ENCODE measurements at regions not wholly inside any gene's neighbourhood (a gene's known extent, or its start where the extent isn't known, plus 50 kb on each side); places are given as distances from the start of the nearest gene placed in this dataset.

DNA sequence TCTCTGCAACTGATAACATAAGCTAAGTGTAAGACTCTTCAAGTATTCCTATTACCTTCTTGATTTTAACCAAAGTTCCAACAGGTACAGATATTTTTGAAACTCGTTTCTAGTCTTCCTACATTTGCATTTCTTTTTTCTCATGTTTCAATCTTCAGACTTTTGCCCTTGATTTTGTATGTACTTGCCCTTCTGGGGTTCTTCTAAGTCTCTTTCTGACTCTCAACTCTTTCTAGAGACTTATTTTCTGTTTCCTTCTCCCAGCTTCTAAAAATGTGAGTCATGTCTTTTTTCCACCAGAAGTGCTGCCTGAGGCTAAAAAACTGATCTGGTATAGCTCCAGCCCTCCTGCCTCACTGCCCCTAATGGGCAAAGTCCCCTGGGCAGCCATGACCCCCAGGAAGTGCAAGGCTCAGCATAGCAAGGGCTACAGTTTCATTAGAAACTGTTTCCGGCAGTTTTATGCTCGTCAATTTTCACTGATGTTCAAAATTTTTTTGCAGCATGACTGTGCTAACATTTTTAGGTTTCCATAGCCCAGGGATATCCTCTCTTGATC, 265.9 kb downstream of the SEC16B start:
- TF ChIP-seq, protein P1, sequence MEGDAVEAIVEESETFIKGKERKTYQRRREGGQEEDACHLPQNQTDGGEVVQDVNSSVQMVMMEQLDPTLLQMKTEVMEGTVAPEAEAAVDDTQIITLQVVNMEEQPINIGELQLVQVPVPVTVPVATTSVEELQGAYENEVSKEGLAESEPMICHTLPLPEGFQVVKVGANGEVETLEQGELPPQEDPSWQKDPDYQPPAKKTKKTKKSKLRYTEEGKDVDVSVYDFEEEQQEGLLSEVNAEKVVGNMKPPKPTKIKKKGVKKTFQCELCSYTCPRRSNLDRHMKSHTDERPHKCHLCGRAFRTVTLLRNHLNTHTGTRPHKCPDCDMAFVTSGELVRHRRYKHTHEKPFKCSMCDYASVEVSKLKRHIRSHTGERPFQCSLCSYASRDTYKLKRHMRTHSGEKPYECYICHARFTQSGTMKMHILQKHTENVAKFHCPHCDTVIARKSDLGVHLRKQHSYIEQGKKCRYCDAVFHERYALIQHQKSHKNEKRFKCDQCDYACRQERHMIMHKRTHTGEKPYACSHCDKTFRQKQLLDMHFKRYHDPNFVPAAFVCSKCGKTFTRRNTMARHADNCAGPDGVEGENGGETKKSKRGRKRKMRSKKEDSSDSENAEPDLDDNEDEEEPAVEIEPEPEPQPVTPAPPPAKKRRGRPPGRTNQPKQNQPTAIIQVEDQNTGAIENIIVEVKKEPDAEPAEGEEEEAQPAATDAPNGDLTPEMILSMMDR (conservative IDR thresholded peaks at IDR 0.05; ENCODE audit: low read depth, low read length): no peak
- no peak for TF ChIP-seq EZH2 (IDR thresholded peaks at IDR 0.05; ENCODE audit: low read length, unreplicated experiment)
- TF ChIP-seq EZH2phosphoT487 (IDR thresholded peaks at IDR 0.05; ENCODE audit: borderline replicate concordance, low read length): no peak

All from PC-3 (cell line).